B cell (primary cell): ENCODE measurements at regions not wholly inside any gene's neighbourhood (a gene's known extent, or its start where the extent isn't known, plus 50 kb on each side); places are given as distances from the start of the nearest gene placed in this dataset.

Experiments used
- ATAC-seq: fragments of 200-7000 bp; cut with Tn5 transposase; one replicate; pipeline ENCODE4 v1.10.0; 2021; ENCODE audit warnings: low read depth, mild to moderate bottlenecking, moderate number of reproducible peaks, moderate library complexity
- CTCF ChIA-PET: fragments of 350-600 bp; sonication (Branson Sonifier 250); formaldehyde crosslinking; loops from one replicate; lab custom pipeline; 2021; ENCODE audit warnings: antibody characterized with exemption, inconsistent platforms; lab: Charles Lee
- POLR2A ChIA-PET: fragments of 350-600 bp; sonication (Branson Sonifier 250); formaldehyde crosslinking; loops from one replicate; lab custom pipeline; 2021; ENCODE audit warnings: antibody characterized with exemption; lab: Charles Lee
- DNase-seq: peaks from one replicate; pipeline ENCODE4 v3.0.0; 2013
- H2AFZ ChIP-seq: 2 replicates; pipeline ENCODE4 v1.6.1; 2012; ENCODE audit warnings: mild to moderate bottlenecking, low read depth, low read length; ENCODE audit not compliant: insufficient read depth, poor library complexity, severe bottlenecking
- H3K27ac ChIP-seq, 2 donors: 1 replicate in 1 of 2; 2 replicates in 1 of 2; pipeline ENCODE4 v1.5.1; 2012 to 2013; ENCODE audit warnings: low read length in 2 of 2, mild to moderate bottlenecking in 2 of 2, moderate library complexity in 1 of 2
- H3K27me3 ChIP-seq, 4 experiments: fragments of 200-600 bp in 1 of 4; sonication (generic) in 1 of 4; replicated peaks in 1 of 4; 1 replicate in 2 of 4; 2 replicates in 2 of 4; pipeline versions ENCODE4 v1.6.1 to v1.7.0; 2013 to 2016; ENCODE audit warnings: low read length in 3 of 4, mild to moderate bottlenecking in 2 of 4, mixed read lengths in 1 of 4, moderate library complexity in 1 of 4; ENCODE audit not compliant: insufficient read depth in 4 of 4, control insufficient read depth in 3 of 4; ENCODE audit errors: control extremely low read depth in 1 of 4
- H3K36me3 ChIP-seq, 2 experiments: replicated peaks in 1 of 2; 1 replicate in 1 of 2; 2 replicates in 1 of 2; pipeline versions ENCODE4 v1.6.1 to v1.7.1; 2013; ENCODE audit warnings: low read length in 1 of 2; ENCODE audit not compliant: insufficient read depth in 2 of 2, control insufficient read depth in 1 of 2; ENCODE audit errors: control extremely low read depth in 1 of 2, extremely low read depth in 1 of 2
- H3K4me1 ChIP-seq, 2 donors: fragments of 200-600 bp in 1 of 2; sonication (generic) in 1 of 2; 1 replicate in 1 of 2; 2 replicates in 1 of 2; pipeline versions ENCODE4 v1.5.1 to v1.6.1; 2013 to 2017; ENCODE audit warnings: low read length in 2 of 2; ENCODE audit not compliant: control insufficient read depth in 2 of 2, insufficient read depth in 2 of 2
- H3K4me2 ChIP-seq: replicated peaks from 2 replicates; pipeline ENCODE3; 2012; ENCODE audit warnings: mild to moderate bottlenecking, low read depth, low read length; ENCODE audit not compliant: poor library complexity, severe bottlenecking
- H3K4me3 ChIP-seq, 5 experiments: fragments of 200-600 bp in 1 of 5; sonication (generic) in 1 of 5; 1 replicate in 3 of 5; 2 replicates in 2 of 5; pipeline versions ENCODE4 v1.5.1 to v1.7.0; 2011 to 2016; ENCODE audit warnings: low read length in 4 of 5, mild to moderate bottlenecking in 4 of 5, low read depth in 2 of 5, control low read depth in 1 of 5, moderate library complexity in 1 of 5; ENCODE audit not compliant: insufficient read depth in 1 of 5; ENCODE audit errors: control extremely low read depth in 1 of 5, extremely low read depth in 1 of 5
- H3K79me2 ChIP-seq: fragments of 200-600 bp; sonication (generic); one replicate; pipeline ENCODE4 v1.6.0; 2016; ENCODE audit warnings: low read length; ENCODE audit not compliant: control insufficient read depth, insufficient read depth
- H3K9ac ChIP-seq: fragments of 200-600 bp; sonication (generic); 2 replicates; pipeline ENCODE4 v1.6.1; 2017; ENCODE audit warnings: mild to moderate bottlenecking, low read length, moderate library complexity
- H3K9me3 ChIP-seq, 3 donors: one replicate each; pipeline versions ENCODE4 v1.6.1 to v1.7.1; 2013; ENCODE audit warnings: low read length in 2 of 3; ENCODE audit not compliant: control insufficient read depth in 2 of 3, insufficient read depth in 1 of 3; ENCODE audit errors: control extremely low read depth in 1 of 3
- H4K20me1 ChIP-seq: 2 replicates; pipeline ENCODE4 v1.6.0; 2012; ENCODE audit warnings: mild to moderate bottlenecking, low read length; ENCODE audit not compliant: insufficient read depth, control insufficient read depth, poor library complexity, severe bottlenecking
- H3K27ac Mint-ChIP-seq: one replicate; pipeline ENCODE4 v1.8.0; 2021; ENCODE audit warnings: mixed read lengths
- H3K27me3 Mint-ChIP-seq: one replicate; pipeline ENCODE4 v1.8.0; 2021; ENCODE audit warnings: mixed read lengths
- H3K4me1 Mint-ChIP-seq: one replicate; pipeline ENCODE4 v1.8.0; 2021; ENCODE audit warnings: mixed read lengths
- H3K4me3 Mint-ChIP-seq: one replicate; pipeline ENCODE4 v1.8.0; 2021; ENCODE audit warnings: mixed read lengths
- H3K9me3 Mint-ChIP-seq: one replicate; pipeline ENCODE4 v1.8.0; 2022; ENCODE audit warnings: mixed read lengths; ENCODE audit not compliant: insufficient read depth
- EZH2 ChIP-seq: IDR thresholded peaks from 2 replicates; pipeline ENCODE4 v1.6.1; 2012; ENCODE audit warnings: borderline replicate concordance, low read depth, mild to moderate bottlenecking, moderate library complexity, low read length; ENCODE audit not compliant: insufficient read depth, poor library complexity, severe bottlenecking
- WGBS: methylation state at CpG from one replicate; pipeline ENCODE4 v1.1.5; 2013; ENCODE audit warnings: missing lambda C conversion rate; ENCODE audit not compliant: insufficient coverage; 5-methylcytosine and 5-hydroxymethylcytosine counted together
- intact Hi-C: fragments of 100-400 bp; cut with micrococcal nuclease; formaldehyde crosslinking; loops from one replicate; pipeline ENCODE4 v1.10.0; 2022
- TF ChIP-seq, protein P1 (sequence below): fragments of 200-600 bp; IDR thresholded peaks from one replicate; pipeline ENCODE4 v1.8.0; 2022; ENCODE audit warnings: antibody characterized with exemption, mild to moderate bottlenecking

DNA sequence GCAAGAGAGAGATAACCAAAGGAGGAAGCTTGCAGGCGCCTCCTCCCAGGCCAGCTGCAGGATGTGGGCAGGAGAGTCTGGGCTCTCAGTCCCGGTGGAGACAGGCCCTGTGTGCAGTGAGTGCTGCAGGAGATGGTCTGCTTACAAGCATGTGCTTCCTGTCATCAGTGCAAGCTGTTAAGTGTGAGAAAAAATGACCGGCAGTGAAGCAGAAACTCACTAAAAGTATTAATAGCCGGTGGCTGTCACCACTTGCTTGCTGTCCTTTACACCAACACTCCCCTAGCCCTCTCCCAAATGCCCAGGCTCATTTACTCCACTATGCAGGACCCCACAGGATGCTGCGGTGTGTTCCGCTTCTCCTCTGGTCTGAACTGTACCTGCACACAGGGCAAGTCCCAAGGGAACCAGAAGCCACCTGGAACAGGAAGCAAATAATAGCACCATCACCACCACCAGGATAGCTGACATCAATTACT is 435.6 kb upstream of the HS6ST1 start:
- H2AFZ ChIP-seq, result peak overlapping the region; percentile 7
- peaks cover 46 to 64% of the 10 kb centered on the region in 2 donors for H3K4me1 ChIP-seq
- no peaks in the 10 kb centered on the region for H4K20me1 ChIP-seq
- POLR2A ChIA-PET, result no interaction called here
- no peaks in the 10 kb centered on the region for H3K27me3 Mint-ChIP-seq
- intact Hi-C loops, result loop anchor here (1.0 to 5.0 kb wide), 2 partner anchors 18 to 432 kb away; no protein-coding TSS in a partner anchor
- ATAC-seq, result peak; percentile 83
- WGBS, result 0% methylated on average over 4 of the region's 6 CpGs
- H3K36me3 ChIP-seq, result no peaks in the 10 kb centered on the region
- CTCF ChIA-PET, result interaction anchor here (0.8 to 4.6 kb wide), 7 partner anchors 9 to 433 kb away, joined by 3 to 18 read pairs (median 5); no protein-coding TSS in a partner anchor
- H3K9me3 Mint-ChIP-seq, result no peaks in the 10 kb centered on the region
- H3K27ac ChIP-seq, result peak overlapping the region; percentile 46 to 59
- peak; percentile 70 for DNase-seq
- H3K4me1 Mint-ChIP-seq, result peaks cover 57% of the 10 kb centered on the region
- TF ChIP-seq, protein P1, sequence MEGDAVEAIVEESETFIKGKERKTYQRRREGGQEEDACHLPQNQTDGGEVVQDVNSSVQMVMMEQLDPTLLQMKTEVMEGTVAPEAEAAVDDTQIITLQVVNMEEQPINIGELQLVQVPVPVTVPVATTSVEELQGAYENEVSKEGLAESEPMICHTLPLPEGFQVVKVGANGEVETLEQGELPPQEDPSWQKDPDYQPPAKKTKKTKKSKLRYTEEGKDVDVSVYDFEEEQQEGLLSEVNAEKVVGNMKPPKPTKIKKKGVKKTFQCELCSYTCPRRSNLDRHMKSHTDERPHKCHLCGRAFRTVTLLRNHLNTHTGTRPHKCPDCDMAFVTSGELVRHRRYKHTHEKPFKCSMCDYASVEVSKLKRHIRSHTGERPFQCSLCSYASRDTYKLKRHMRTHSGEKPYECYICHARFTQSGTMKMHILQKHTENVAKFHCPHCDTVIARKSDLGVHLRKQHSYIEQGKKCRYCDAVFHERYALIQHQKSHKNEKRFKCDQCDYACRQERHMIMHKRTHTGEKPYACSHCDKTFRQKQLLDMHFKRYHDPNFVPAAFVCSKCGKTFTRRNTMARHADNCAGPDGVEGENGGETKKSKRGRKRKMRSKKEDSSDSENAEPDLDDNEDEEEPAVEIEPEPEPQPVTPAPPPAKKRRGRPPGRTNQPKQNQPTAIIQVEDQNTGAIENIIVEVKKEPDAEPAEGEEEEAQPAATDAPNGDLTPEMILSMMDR, result no peak
- H3K4me3 Mint-ChIP-seq, result peak overlapping the region; percentile 67
- no peaks in the 10 kb centered on the region for H3K79me2 ChIP-seq
- peak overlapping the region; percentile 80 for H3K27ac Mint-ChIP-seq
- peak overlapping the region in 1 of 5 experiments; percentile 23 for H3K4me3 ChIP-seq
- H3K4me2 ChIP-seq, result peak overlapping the region; percentile 67
- H3K9me3 ChIP-seq, result peaks cover 0 to 3% (median 0%) of the 10 kb centered on the region in 3 donors
- no peaks in the 10 kb centered on the region for H3K27me3 ChIP-seq
- H3K9ac ChIP-seq, result peak overlapping the region; percentile 37

DNA sequence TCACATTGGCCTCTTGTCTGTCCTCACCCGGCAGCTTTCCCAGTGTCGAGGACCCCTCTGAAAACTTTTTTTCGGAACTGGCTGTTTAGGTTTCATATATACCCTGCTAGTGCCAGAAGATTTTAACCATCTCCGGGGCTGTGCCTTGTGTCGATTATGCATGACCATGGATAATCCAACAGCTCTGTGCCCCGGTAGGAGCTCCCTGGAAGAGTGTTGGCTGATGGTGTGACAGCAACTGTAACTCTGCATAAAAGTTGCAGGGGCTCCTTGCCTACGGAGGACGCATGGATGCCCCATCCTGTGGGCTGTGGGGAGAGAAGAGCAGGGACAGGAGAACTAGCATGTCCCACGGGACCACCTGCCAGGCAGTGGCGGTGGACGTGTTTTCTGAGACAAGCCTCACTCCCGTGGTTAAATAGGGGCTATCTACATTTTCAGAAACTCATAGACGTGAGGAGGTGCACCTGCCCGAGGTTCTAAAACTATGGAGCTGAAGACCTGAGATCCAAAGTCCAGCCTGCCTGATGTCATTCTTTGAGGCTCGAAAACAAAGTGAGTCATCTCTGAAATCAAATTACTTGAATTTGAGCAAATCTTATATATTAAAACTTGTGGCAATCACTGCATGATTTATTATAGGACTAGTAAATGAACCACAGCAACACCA is 437.2 kb upstream of the HS6ST1 start:
- intact Hi-C loops, result no loop called here
- ATAC-seq, result no peak
- H3K4me3 Mint-ChIP-seq, result no peak overlapping the region

More for the DNA sequence above, 437.2 kb upstream of the HS6ST1 start:
- no peaks in the 10 kb centered on the region for H3K79me2 ChIP-seq
- H3K27ac Mint-ChIP-seq, result peak overlapping the region; percentile 47
- H3K36me3 ChIP-seq, result no peaks in the 10 kb centered on the region
- CTCF ChIA-PET, result interaction anchor here (2.8 to 4.6 kb wide), 2 partner anchors 19 to 29 kb away, joined by 6 to 18 read pairs; no protein-coding TSS in a partner anchor
- H3K9me3 ChIP-seq, result peaks cover 0 to 3% (median 0%) of the 10 kb centered on the region in 3 donors
- H2AFZ ChIP-seq, result no peak overlapping the region
- no peak overlapping the region for H3K4me3 ChIP-seq
- 62% methylated on average over 14 of the region's 15 CpGs for WGBS
- POLR2A ChIA-PET, result no interaction called here
- H3K27ac ChIP-seq, result no peak overlapping the region
- peak overlapping the region; percentile 46 for H3K4me2 ChIP-seq
- DNase-seq, result no peak
- no peak for TF ChIP-seq EZH2
- TF ChIP-seq, protein P1, result peak; percentile 32
- no peaks in the 10 kb centered on the region for H3K9me3 Mint-ChIP-seq
- H3K4me1 ChIP-seq, result peaks cover 46 to 58% of the 10 kb centered on the region in 2 donors
- no peaks in the 10 kb centered on the region for H3K27me3 ChIP-seq
- H3K4me1 Mint-ChIP-seq, result peaks cover 60% of the 10 kb centered on the region
- H3K9ac ChIP-seq, result no peak overlapping the region
- no peaks in the 10 kb centered on the region for H4K20me1 ChIP-seq
- no peaks in the 10 kb centered on the region for H3K27me3 Mint-ChIP-seq
